ENCODE measurements at regions not wholly inside any gene's neighbourhood (a gene's known extent, or its start where the extent isn't known, plus 50 kb on each side); places are given as distances from the start of the nearest gene placed in this dataset.
A peak's percentile ranks its signal among the peaks of the same experiment; 100 is the strongest.

- no peak for DNase-seq
Observed at GRCh38 chr2:156852210-156852609, 405.3 kb upstream of the GALNT5 start.

GRCh38 chr2:156852681-156853080, 404.8 kb upstream of the GALNT5 start:
- no peak for DNase-seq

GRCh38 chr2:156864325-156864724, 393.2 kb upstream of the GALNT5 start:
- DNase-seq = peak in 1 of 2 experiments; percentile 52

GRCh38 chr2:156864753-156865152, 392.8 kb upstream of the GALNT5 start:
- no peak for DNase-seq

GRCh38 chr2:156867201-156867600, 390.3 kb upstream of the GALNT5 start:
- no peak for DNase-seq

- no peak for DNase-seq
Observed at GRCh38 chr2:156874707-156875106, 382.8 kb upstream of the GALNT5 start.

- DNase-seq = no peak
Observed at GRCh38 chr2:156883804-156884203, 373.7 kb upstream of the GALNT5 start.

GRCh38 chr2:156884216-156884615, 373.3 kb upstream of the GALNT5 start:
- DNase-seq = peak in 1 of 2 experiments; percentile 15

GRCh38 chr2:156890529-156891148, 366.9 kb upstream of the GALNT5 start:
- peak in 1 of 2 experiments; percentile 26 for DNase-seq

GRCh38 chr2:156891609-156892008, 365.9 kb upstream of the GALNT5 start:
- DNase-seq = no peak

GRCh38 chr2:156892467-156893281, 364.8 kb upstream of the GALNT5 start:
- DNase-seq = peak; percentile 65 to 87

- DNase-seq = no peak
Observed at GRCh38 chr2:156896294-156896693, 361.2 kb upstream of the GALNT5 start.

GRCh38 chr2:156897548-156897947, 360.0 kb upstream of the GALNT5 start:
- no peak for DNase-seq

GRCh38 chr2:156901373-156902031, 356.0 kb upstream of the GALNT5 start:
- no peak for DNase-seq

- DNase-seq = no peak
Observed at GRCh38 chr2:156903335-156903734, 354.2 kb upstream of the GALNT5 start.

- no peak for DNase-seq
Observed at GRCh38 chr2:156907806-156908205, 349.7 kb upstream of the GALNT5 start.

GRCh38 chr2:156908825-156909224, 348.7 kb upstream of the GALNT5 start:
- no peak for DNase-seq

- DNase-seq = no peak
Observed at GRCh38 chr2:156909983-156910382, 347.5 kb upstream of the GALNT5 start.

- DNase-seq = no peak
Observed at GRCh38 chr2:156915332-156915731, 342.2 kb upstream of the GALNT5 start.

- no peak for DNase-seq
Observed at GRCh38 chr2:156918410-156918809, 339.1 kb upstream of the GALNT5 start.

GRCh38 chr2:156930423-156930822, 327.1 kb upstream of the GALNT5 start:
- DNase-seq = no peak

GRCh38 chr2:156933645-156934225, 323.8 kb upstream of the GALNT5 start:
- DNase-seq = no peak

- peak; percentile 26 to 69 for DNase-seq
Observed at GRCh38 chr2:156935616-156936015, 321.9 kb upstream of the GALNT5 start.

GRCh38 chr2:156937430-156937829, 320.1 kb upstream of the GALNT5 start:
- no peak for DNase-seq
